Fibroblast of pulmonary artery (primary cell): ENCODE measurements at regions not wholly inside any gene's neighbourhood (a gene's known extent, or its start where the extent isn't known, plus 50 kb on each side); places are given as distances from the start of the nearest gene placed in this dataset.

Source experiments
- DNase-seq: peaks from one replicate; pipeline ENCODE4 v3.0.0-alpha.2; 2010; ENCODE audit warnings: low read depth
- H3K4me3 ChIP-seq: replicated peaks from 2 replicates; pipeline ENCODE4 v1.5.1; 2011; ENCODE audit warnings: low read depth, mild to moderate bottlenecking, control low read depth, low read length, moderate library complexity
- CTCF ChIP-seq: IDR thresholded peaks from 2 replicates; pipeline ENCODE4 v1.5.1; 2011; ENCODE audit warnings: mild to moderate bottlenecking, control low read depth, low read length, inconsistent platforms; ENCODE audit errors: missing control alignments

GRCh38 chr20:60167812-60168211 is 209.6 kb downstream of the CDH26 start:
- no peak for DNase-seq
- H3K4me3 ChIP-seq, result no peak overlapping the region
- TF ChIP-seq CTCF, result no peak

DNA sequence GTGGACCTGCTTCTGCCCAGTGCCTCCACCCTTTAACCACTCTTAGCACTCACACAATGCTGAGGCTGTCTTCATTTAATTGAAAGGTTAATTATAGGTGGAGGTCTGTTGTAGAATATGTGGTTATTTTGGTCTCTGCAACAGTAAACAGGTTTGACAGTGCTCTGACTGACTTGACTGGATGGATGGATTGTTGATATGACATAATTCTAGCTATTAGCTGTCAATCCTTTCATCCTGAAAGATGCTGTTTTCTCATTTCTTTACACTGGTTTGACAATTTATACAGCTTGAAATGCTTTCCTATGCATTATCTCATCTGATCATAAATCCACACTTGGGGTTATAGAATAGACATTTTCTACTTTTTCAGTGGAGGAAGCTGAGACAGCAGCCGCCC is 210.7 kb downstream of the CDH26 start:
- TF ChIP-seq CTCF, result no peak
- DNase-seq, result no peak
- H3K4me3 ChIP-seq, result no peak overlapping the region

DNA sequence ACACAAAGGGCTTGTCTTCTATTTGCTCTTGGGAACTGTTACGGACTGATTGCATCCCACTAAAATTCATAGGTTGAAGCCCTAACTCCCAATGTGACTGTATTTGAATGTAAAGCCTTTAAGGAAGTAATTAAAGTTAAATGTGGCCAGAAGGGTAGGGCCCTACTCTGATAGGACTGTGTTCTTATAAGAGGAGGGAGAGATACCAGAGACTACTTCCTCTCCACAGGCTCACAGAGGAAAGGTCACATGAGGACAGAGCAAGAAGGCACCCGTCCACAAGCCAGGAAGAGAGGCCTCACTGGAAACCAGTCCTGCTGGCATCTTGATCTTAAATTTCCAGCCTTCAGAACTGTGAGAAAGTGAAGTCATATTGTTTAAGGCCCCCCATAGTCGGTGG is 211.9 kb downstream of the CDH26 start:
- no peak for DNase-seq
- TF ChIP-seq CTCF, result no peak
- no peak overlapping the region for H3K4me3 ChIP-seq

DNA sequence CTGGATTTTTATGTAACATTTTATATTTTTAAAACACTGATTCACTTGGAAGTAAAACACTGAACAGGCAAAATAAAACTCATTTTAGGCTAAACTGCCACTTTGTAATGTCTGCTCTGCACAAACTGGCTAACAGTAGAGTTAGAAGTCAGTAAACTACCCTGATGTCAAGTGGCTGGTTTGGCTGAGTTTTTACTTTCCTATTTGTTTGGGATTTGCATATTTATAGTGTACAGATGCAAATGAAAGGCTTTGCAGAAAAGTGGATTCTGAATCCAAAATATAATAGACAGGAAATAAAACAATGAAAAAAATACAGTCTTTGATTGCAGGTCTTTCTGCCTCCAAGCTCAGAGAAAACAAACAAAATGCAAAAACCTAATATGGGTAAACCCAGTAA is 213.1 kb downstream of the CDH26 start:
- H3K4me3 ChIP-seq, result no peak overlapping the region
- DNase-seq, result no peak

DNA sequence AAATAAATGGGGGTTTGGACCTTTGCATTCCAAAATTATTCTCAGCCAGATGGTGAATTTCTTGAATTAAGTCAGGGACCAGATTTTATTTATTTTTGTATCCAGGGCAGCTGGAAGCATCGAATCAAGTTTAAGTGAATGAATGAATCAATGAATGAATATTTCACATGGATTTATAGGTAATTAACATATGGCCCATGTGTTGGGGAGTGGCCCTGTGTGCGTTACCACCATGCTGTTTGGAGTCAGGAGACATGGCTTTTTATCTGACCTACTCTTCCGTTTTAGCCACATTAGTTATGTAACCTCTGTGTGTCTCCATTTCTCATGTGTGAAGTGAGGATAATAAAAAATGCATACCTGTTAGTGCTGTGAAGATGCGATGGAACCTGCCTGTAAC is 213.5 kb downstream of the CDH26 start:
- TF ChIP-seq CTCF, result no peak

More for the DNA sequence above, 213.1 kb downstream of the CDH26 start:
- TF ChIP-seq CTCF, result no peak

GRCh38 chr20:60172346-60172984 is 214.2 kb downstream of the CDH26 start:
- TF ChIP-seq CTCF, result no peak
- H3K4me3 ChIP-seq, result no peak overlapping the region
- no peak for DNase-seq

More for the DNA sequence above, 213.5 kb downstream of the CDH26 start:
- DNase-seq, result no peak
- no peak overlapping the region for H3K4me3 ChIP-seq

DNA sequence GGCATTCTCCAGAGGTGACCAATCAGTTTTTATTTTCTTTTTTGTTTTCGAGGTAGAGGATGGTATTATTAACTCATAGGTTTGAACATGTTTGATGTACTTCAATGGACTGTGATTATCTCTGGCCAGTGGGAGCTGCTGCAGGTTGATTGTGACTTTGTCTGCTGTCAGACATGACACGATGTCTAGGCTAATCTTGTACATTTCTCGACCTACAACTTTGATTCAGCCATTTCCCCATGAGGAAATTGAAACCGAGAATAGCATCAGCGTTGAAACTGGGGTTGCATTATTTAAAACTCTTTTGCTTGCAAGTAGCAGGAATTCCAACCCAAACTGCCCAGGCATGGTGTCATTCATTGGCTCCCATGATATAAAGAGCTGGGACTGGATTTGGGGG is 218.9 kb downstream of the CDH26 start:
- DNase-seq, result no peak
- no peak overlapping the region for H3K4me3 ChIP-seq
- no peak for TF ChIP-seq CTCF
